RPMI7951 (cell line): ENCODE measurements at regions not wholly inside any gene's neighbourhood (a gene's known extent, or its start where the extent isn't known, plus 50 kb on each side); places are given as distances from the start of the nearest gene placed in this dataset.
A peak's percentile ranks its signal among the peaks of the same experiment; 100 is the strongest.

ENCODE experiments used
- DNase-seq: peaks from one replicate; pipeline ENCODE4 v3.0.0-alpha.2; 2012; ENCODE audit warnings: low read depth

DNA sequence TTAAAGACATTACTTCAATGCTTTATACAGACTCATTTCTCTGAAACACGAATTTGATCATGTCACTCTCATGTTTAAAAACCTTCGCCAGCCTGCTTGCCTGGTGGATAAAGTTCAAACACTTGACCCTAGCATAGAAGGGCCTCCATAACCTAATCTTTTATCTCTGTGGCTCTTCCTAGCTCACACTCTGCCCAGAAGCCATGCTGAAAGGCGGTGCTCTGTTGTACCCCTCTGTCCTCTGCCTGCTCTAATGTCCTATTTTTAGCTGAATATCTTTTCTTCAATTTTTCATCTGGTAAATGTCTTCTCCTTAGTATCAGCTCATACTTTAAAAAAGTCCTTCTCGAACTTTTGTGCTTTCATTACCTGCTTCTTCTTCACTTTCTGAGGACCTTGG, 302.6 kb upstream of the BOD1L1 start:
- no peak for DNase-seq

- DNase-seq, result peak; percentile 40
Observed at GRCh38 chr4:13933191-13933590, 305.7 kb upstream of the BOD1L1 start.

DNA sequence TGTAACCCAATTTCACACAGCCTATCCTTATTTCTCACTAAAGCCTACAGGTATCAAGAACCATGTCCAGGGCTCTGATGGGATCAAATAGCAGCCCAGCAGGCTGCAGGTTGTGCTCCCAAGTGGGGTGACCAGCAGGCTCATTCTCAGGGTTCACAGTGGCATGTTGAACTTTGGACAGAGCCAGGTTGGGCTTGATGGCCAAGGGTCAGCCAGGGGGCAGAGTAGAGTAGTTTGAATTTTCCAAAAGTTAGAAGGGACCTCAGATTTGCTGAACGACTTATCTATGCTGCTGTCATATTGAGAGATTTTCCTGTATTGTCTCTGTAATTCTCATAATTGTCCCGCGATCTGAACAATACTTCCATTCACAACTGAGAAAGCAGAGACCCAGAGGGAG, 310.8 kb upstream of the BOD1L1 start:
- no peak for DNase-seq

DNA sequence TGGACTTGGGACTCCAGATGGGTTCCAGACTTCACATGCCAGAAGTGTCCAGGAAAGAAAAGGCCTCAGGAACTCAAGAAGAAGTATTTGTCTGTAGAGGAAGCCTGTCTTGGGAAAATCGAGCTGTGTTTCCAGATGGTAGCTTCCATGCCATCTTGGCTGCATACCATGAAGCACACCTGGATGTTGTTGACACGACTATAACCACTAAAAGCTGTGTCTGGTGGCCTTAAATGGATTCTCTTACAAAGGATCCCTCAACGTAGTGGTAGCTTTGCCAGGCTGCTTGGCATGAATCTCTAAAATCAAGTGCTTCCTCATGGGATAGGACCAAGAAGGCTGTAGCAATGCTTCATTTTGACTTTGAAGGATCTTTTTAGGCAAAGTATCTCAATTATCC, 313.4 kb upstream of the BOD1L1 start:
- DNase-seq, result no peak

DNA sequence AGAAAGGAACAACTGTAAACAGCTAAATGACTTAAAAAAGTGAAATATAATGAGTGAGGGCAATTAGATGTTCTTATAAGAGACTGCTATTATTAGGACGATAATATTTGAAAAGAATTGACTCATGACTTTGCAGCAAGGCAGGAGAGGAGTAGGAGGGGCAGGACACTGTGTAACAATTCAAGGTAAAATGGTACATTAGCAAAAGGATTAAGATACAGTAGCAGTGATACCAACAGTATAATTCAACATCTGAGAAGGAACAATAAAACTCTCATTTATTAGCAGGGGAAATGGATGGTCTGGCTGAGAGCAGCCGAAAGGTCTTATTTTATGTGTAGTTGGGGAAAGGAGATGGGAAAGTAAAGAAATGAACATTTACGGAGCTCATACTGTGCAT, 315.5 kb upstream of the BOD1L1 start:
- no peak for DNase-seq

GRCh38 chr4:13944095-13944511, 316.6 kb upstream of the BOD1L1 start:
- DNase-seq, result peak; percentile 27

DNA sequence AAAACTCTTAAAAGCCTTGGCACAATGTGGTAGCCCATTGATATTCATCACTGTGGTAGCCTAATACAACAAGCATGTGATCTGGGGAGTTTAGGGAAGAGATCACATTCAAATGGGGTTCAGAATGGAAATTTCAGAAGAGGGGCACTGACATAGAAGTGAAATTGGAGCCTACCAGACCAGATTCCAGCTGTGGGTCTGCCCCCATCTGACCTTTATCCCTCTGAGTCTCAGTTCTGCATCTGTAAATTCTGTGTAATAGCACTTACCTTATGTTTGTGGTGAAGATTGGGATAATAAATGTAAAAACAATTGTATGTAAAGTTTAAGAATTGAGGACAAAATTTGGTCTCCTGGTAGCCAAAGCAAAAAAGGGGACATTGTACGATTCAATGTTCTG, 320.4 kb upstream of the BOD1L1 start:
- no peak for DNase-seq

- no peak for DNase-seq
Observed at GRCh38 chr4:13950491-13950890, 323.0 kb upstream of the BOD1L1 start.

- DNase-seq, result no peak
Observed at GRCh38 chr4:13953083-13953482, 325.6 kb upstream of the BOD1L1 start.

DNA sequence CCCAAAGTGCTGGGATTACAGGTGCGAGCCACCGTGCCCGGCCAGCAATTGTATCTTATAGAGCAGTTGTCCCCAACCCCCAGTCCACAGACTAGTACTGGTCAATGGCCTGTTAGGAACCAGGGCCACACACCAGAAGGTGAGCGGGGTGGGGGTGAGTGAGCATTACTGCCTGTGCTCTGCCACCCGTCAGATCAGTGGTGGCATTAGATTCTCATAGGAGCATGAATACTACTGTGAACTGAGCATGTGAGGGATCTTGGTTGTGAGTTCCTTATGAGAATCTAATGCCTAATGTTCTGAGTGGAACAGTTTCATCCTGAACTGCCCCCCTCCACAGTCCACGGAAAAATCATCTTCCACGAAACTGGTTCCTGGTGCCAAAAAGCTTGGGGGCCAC, 328.0 kb upstream of the BOD1L1 start:
- DNase-seq, result no peak

GRCh38 chr4:13956947-13957346, 329.4 kb upstream of the BOD1L1 start:
- DNase-seq, result no peak

GRCh38 chr4:13957871-13958270, 330.3 kb upstream of the BOD1L1 start:
- DNase-seq, result no peak

GRCh38 chr4:13963601-13964000, 336.1 kb upstream of the BOD1L1 start:
- peak; percentile 31 for DNase-seq

DNA sequence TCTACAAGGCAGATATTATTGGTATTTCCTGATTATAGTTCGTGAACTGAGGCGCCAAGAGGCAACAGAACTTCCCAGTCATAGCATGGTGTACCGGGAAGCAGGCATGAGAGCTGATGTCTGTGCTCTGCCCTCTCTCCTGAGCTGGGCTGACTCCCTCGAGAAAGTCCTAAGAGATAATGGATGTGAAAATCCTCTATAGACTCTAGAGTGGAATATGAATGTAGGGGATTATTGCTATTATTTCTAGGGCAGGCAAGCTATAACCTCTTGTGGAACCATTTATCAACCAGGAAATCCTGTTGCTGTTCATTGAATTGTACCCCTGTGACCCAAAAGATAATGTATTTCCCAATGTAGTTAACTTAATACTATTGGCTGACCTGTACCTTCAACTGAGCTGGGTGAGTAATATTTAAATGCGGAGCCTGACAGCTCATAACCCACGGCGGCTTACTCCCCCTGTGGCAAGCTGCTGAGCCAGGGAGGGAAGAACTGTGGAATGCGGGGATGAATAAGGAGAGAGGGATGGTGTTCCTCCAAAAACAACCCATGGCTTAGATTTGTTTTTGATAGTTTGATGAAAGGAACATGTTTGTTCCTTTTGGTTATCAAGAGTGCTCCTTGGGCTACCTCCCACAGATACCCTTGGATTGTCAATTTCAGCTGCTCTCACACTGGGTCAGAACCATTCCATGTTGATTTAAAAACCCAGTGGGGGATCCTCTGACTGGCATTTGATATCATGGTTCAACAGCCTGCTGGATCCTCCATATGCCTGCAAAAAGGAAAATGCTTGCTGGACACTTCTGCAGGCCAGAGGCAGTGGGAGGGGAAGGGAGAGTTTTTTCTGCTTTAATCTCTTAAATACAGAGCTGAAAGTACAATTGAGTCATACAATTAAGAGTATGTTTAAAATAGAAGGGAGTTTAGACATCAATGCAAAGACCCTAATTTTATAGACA, 339.0 kb upstream of the BOD1L1 start:
- DNase-seq, result peak; percentile 82

DNA sequence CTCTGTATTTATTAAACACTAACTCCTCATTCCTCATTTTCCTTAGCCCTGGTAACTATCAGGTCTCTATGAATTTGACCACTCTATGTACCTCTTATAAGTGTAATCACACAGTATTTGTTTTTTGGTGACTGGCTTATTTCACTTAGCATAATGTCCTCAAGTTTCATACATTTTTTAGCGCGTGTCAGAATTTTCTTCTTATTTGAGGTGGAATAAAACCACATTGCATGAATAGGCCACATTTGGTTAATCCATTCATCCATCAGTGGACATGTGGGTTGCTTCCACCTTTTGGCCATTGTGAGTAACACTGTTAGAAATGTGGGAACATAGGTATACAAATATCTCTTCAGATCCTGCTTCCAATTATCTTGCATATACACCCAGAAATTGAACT, 341.2 kb upstream of the BOD1L1 start:
- peak; percentile 68 for DNase-seq

GRCh38 chr4:13970349-13970748, 342.8 kb upstream of the BOD1L1 start:
- DNase-seq, result peak; percentile 14

DNA sequence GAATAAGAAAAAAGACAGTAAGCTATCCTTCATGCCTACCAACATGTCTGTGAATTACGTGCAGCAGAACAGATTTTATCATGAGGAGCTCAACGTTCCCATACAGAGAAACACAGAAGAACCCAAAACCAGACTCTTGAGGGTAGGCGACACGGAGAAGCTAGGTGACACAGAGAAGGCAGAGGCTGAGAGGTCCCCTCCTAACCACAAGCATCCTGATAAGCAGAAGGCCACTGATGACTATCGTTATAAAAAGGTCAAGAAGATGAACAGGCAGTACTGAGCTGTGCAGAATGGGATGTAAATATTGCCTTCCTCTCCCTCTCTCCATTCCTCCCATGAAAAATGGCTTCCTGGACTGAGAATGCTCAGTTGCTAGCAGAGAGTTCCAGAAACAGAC, 350.2 kb upstream of the BOD1L1 start:
- DNase-seq, result no peak

- peak; percentile 97 for DNase-seq
Observed at GRCh38 chr4:13980317-13981310, 353.1 kb upstream of the BOD1L1 start.

- no peak for DNase-seq
Observed at GRCh38 chr4:13981499-13981898, 354.0 kb upstream of the BOD1L1 start.

DNA sequence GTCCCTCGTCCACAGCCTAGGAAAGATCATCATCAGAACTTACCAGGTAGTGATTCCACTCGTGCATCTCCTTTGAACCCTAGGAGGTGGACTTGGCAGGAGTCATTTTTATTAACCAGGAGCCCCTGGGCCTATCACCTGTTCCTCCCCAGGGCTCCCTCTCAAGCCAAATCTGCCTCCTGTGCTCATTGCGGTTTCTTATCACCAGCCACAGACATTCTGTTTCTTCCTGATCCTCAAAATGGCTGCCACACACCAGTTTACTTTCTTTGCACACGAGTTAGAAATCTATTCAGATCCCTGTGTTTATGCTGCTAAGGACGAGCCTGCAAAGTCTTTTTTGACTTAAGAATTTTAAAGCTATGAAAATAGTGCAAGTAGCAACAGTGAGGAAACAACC, 354.5 kb upstream of the BOD1L1 start:
- DNase-seq, result no peak

- peak; percentile 43 for DNase-seq
Observed at GRCh38 chr4:13983189-13983790, 355.8 kb upstream of the BOD1L1 start.
